ENCODE measurements at regions not wholly inside any gene's neighbourhood (a gene's known extent, or its start where the extent isn't known, plus 50 kb on each side); places are given as distances from the start of the nearest gene placed in this dataset.
"Not testable (repeated sequence)": the region's sequence is repeated elsewhere in the genome, so short reads cannot be mapped to it uniquely, and the experiment has no call there.

GRCh38 chr3:159882790-159883779 is 105.5 kb upstream of the IL12A start:
- in situ Hi-C loops (cut with HindIII; ENCODE audit: low sequenced_read_pairs): no loop called here
- H3K4me3 ChIP-seq (ENCODE audit: low read depth, low read length): no peak overlapping the region
- DNase-seq (ENCODE audit: low read depth, low spot score): peak; percentile 91
- TF ChIP-seq CTCF (IDR thresholded peaks at IDR 0.05; ENCODE audit: low read depth, low read length): no peak

GRCh38 chr3:159884661-159885402 is 103.8 kb upstream of the IL12A start:
- in situ Hi-C loops (cut with HindIII; ENCODE audit: low sequenced_read_pairs): no loop called here
- peak; percentile 48 for TF ChIP-seq CTCF (IDR thresholded peaks at IDR 0.05; ENCODE audit: low read depth, low read length)
- no peak overlapping the region for H3K4me3 ChIP-seq (ENCODE audit: low read depth, low read length)
- DNase-seq (ENCODE audit: low read depth, low spot score): peak; percentile 69

GRCh38 chr3:159886050-159886449 is 102.6 kb upstream of the IL12A start:
- in situ Hi-C loops (cut with HindIII; ENCODE audit: low sequenced_read_pairs): no loop called here
- DNase-seq (ENCODE audit: low read depth, low spot score): no peak
- TF ChIP-seq CTCF (IDR thresholded peaks at IDR 0.05; ENCODE audit: low read depth, low read length): no peak
- H3K4me3 ChIP-seq (ENCODE audit: low read depth, low read length): no peak overlapping the region

- in situ Hi-C loops (cut with HindIII; ENCODE audit: low sequenced_read_pairs); DNase-seq (ENCODE audit: low read depth, low spot score); H3K4me3 ChIP-seq (ENCODE audit: low read depth, low read length): not testable (repeated sequence)
Measured at GRCh38 chr3:159886530-159886929, 102.1 kb upstream of the IL12A start.

- in situ Hi-C loops (cut with HindIII; ENCODE audit: low sequenced_read_pairs): no loop called here
- no peak overlapping the region for H3K4me3 ChIP-seq (ENCODE audit: low read depth, low read length)
- DNase-seq (ENCODE audit: low read depth, low spot score): no peak
- TF ChIP-seq CTCF (IDR thresholded peaks at IDR 0.05; ENCODE audit: low read depth, low read length): no peak
Measured at GRCh38 chr3:159887168-159887567, 101.5 kb upstream of the IL12A start.

- peak; percentile 28 for DNase-seq (ENCODE audit: low read depth, low spot score)
- TF ChIP-seq CTCF (IDR thresholded peaks at IDR 0.05; ENCODE audit: low read depth, low read length): no peak
- in situ Hi-C loops (cut with HindIII; ENCODE audit: low sequenced_read_pairs): no loop called here
- no peak overlapping the region for H3K4me3 ChIP-seq (ENCODE audit: low read depth, low read length)
Measured at GRCh38 chr3:159887911-159888310, 100.7 kb upstream of the IL12A start.
